WTC11 (cell line): ENCODE measurements at regions not wholly inside any gene's neighbourhood (a gene's known extent, or its start where the extent isn't known, plus 50 kb on each side); places are given as distances from the start of the nearest gene placed in this dataset.

ENCODE experiments used
- ELF4 ChIP-seq: sonication (generic); formaldehyde crosslinking; IDR thresholded peaks from 2 replicates; pipeline ENCODE4 v1.8.1; 2022; ENCODE audit warnings: low read depth, mild to moderate bottlenecking, moderate library complexity, missing genetic modification reagents
- NFE2L1 ChIP-seq: sonication (generic); formaldehyde crosslinking; IDR thresholded peaks from 2 replicates; pipeline ENCODE4 v1.8.1; 2023; ENCODE audit warnings: missing genetic modification reagents
- NR3C1 ChIP-seq: sonication (generic); formaldehyde crosslinking; conservative IDR thresholded peaks from 2 replicates; pipeline ENCODE4 v1.8.1; 2023; ENCODE audit warnings: low read depth, mild to moderate bottlenecking, missing genetic modification reagents
- RELA ChIP-seq: sonication (generic); formaldehyde crosslinking; IDR thresholded peaks from 2 replicates; pipeline ENCODE4 v1.8.1; 2022; ENCODE audit warnings: missing genetic modification reagents, mild to moderate bottlenecking, borderline replicate concordance
- ZNF121 ChIP-seq: sonication (generic); formaldehyde crosslinking; IDR thresholded peaks from 2 replicates; pipeline ENCODE4 v1.8.0; 2023; ENCODE audit warnings: missing genetic modification reagents
- ZNF138 ChIP-seq: sonication (generic); formaldehyde crosslinking; conservative IDR thresholded peaks from 2 replicates; pipeline ENCODE4 v1.8.1; 2022; ENCODE audit warnings: mild to moderate bottlenecking, moderate library complexity, missing genetic modification reagents
- TF ChIP-seq, protein P1 (sequence below): sonication (generic); formaldehyde crosslinking; IDR thresholded peaks from 2 replicates; pipeline ENCODE4 v1.8.0; 2022; ENCODE audit warnings: mild to moderate bottlenecking, missing genetic modification reagents
- TF ChIP-seq, protein P2 (sequence below): fragments of 200-600 bp; IDR thresholded peaks from 2 replicates; pipeline ENCODE4 v1.8.0; 2022; ENCODE audit warnings: antibody characterized with exemption
- TF ChIP-seq, protein P3 (sequence below): sonication (generic); formaldehyde crosslinking; conservative IDR thresholded peaks from 2 replicates; pipeline ENCODE4 v1.8.1; 2022; ENCODE audit warnings: mild to moderate bottlenecking, missing genetic modification reagents
- TF ChIP-seq, protein P4 (sequence below): sonication (generic); formaldehyde crosslinking; IDR thresholded peaks from 2 replicates; pipeline ENCODE4 v1.8.0; 2022; ENCODE audit warnings: mild to moderate bottlenecking, missing genetic modification reagents
- TF ChIP-seq, protein P5 (sequence below): sonication (generic); formaldehyde crosslinking; IDR thresholded peaks from 2 replicates; pipeline ENCODE4 v1.8.1; 2022; ENCODE audit warnings: low read depth, mild to moderate bottlenecking, moderate library complexity, missing genetic modification reagents, borderline replicate concordance

DNA sequence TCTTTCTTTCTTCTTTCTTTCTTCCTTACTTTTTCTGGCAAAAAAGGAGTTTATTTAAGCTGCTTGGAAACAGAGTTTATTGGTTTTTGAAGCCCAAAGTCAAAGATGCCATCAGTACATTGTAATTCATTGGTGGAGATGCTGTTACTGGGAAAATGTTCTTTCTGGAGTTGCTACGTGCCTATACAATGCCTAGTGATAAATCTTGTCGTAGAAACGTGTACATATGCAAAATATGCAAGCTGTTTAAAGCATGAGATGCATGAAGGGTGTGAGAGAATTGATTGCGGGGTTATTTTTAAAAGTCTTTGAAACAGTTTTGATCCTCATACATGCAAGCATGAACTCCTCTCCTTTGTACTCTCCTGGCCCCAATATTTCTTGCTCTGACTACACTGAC, 1060.6 kb upstream of the NCAM2 start:
- TF ChIP-seq, protein P1, sequence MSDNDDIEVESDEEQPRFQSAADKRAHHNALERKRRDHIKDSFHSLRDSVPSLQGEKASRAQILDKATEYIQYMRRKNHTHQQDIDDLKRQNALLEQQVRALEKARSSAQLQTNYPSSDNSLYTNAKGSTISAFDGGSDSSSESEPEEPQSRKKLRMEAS (CRISPR knock-in tag): no peak
- TF ChIP-seq ELF4 (CRISPR knock-in tag) (no peak), NFE2L1 (no peak), ZNF138 (CRISPR knock-in tag) (no peak), ZNF121 (no peak), RELA (CRISPR knock-in tag) (no peak), NR3C1 (CRISPR knock-in tag) (no peak)
- TF ChIP-seq, protein P2, sequence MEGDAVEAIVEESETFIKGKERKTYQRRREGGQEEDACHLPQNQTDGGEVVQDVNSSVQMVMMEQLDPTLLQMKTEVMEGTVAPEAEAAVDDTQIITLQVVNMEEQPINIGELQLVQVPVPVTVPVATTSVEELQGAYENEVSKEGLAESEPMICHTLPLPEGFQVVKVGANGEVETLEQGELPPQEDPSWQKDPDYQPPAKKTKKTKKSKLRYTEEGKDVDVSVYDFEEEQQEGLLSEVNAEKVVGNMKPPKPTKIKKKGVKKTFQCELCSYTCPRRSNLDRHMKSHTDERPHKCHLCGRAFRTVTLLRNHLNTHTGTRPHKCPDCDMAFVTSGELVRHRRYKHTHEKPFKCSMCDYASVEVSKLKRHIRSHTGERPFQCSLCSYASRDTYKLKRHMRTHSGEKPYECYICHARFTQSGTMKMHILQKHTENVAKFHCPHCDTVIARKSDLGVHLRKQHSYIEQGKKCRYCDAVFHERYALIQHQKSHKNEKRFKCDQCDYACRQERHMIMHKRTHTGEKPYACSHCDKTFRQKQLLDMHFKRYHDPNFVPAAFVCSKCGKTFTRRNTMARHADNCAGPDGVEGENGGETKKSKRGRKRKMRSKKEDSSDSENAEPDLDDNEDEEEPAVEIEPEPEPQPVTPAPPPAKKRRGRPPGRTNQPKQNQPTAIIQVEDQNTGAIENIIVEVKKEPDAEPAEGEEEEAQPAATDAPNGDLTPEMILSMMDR: no peak
- TF ChIP-seq, protein P3, sequence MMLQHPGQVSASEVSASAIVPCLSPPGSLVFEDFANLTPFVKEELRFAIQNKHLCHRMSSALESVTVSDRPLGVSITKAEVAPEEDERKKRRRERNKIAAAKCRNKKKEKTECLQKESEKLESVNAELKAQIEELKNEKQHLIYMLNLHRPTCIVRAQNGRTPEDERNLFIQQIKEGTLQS: no peak
- TF ChIP-seq, protein P4, sequence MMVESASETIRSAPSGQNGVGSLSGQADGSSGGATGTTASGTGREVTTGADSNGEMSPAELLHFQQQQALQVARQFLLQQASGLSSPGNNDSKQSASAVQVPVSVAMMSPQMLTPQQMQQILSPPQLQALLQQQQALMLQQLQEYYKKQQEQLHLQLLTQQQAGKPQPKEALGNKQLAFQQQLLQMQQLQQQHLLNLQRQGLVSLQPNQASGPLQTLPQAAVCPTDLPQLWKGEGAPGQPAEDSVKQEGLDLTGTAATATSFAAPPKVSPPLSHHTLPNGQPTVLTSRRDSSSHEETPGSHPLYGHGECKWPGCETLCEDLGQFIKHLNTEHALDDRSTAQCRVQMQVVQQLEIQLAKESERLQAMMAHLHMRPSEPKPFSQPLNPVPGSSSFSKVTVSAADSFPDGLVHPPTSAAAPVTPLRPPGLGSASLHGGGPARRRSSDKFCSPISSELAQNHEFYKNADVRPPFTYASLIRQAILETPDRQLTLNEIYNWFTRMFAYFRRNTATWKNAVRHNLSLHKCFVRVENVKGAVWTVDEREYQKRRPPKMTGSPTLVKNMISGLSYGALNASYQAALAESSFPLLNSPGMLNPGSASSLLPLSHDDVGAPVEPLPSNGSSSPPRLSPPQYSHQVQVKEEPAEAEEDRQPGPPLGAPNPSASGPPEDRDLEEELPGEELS (CRISPR knock-in tag): no peak
- TF ChIP-seq, protein P5, sequence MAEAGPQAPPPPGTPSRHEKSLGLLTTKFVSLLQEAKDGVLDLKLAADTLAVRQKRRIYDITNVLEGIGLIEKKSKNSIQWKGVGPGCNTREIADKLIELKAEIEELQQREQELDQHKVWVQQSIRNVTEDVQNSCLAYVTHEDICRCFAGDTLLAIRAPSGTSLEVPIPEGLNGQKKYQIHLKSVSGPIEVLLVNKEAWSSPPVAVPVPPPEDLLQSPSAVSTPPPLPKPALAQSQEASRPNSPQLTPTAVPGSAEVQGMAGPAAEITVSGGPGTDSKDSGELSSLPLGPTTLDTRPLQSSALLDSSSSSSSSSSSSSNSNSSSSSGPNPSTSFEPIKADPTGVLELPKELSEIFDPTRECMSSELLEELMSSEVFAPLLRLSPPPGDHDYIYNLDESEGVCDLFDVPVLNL (CRISPR knock-in tag): no peak
